Activated naive CD4-positive, alpha-beta T cell treated with anti-CD3 and anti-CD28 coated beads, Interleukin-2, amount 50 U/mL, for 16 hours (primary cell): ENCODE measurements at regions not wholly inside any gene's neighbourhood (a gene's known extent, or its start where the extent isn't known, plus 50 kb on each side); places are given as distances from the start of the nearest gene placed in this dataset.
"Not testable (repeated sequence)": the region's sequence is repeated elsewhere in the genome, so short reads cannot be mapped to it uniquely, and the experiment has no call there.

Experiments used
- DNase-seq: peaks from one replicate; pipeline ENCODE4 v3.0.0-alpha.2; 2020

DNA sequence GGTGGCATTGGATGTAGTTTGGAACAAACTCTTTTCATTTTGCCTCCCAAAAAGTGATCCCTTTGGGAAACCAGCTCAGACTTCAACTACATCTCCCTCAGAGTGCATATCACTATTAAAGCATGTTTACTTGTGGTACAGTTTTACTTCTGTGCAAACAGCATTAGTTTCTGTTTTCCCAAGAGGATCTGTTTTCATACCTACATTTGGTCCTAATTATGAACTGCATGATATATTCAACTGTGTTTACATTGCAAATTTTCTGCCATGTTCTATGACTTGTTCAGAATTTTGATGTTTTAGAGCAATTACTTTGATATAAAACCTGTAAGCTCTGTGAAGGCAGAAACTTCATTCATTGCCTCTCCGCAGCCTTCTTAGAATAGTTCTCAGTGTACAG lies 681.5 kb upstream of the ACO1 start:
- DNase-seq, result no peak

DNA sequence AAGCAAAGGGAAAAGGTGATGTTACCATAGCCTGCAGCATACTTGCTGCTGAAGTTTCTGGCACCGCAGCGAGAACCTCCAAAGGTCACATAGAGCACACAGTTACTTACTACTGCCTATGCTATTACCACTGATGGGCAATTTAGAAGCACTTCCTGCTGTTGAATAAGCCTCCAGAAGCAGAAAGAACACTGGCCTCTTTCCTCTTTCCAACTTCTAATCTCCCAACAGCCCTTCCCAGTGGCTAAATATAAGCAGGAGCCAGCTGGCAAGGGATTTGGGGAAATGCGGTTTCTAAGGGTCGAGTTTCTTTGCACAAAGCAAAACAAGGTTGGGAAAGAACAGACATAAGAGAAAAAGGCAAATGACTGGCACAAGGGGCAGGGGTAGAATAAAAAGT lies 669.2 kb upstream of the ACO1 start:
- no peak for DNase-seq

DNA sequence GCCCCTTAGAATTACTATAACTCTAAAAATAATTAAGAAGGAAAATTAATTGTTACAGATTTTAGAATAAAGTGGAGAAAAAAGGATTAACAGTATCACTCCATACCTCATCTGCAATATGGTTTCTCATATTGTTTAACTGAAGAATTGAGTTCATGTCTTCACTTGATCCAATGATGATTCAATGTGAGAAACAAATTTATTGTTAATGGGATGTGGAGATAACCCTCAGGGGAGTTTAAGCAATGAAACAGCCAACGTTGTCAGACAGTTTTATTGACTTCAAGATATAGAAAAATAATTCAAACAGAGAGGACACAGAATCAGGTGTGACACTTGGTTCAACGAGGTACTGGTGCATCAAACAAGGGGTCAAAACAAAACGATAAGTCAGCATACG lies 665.2 kb upstream of the ACO1 start:
- no peak for DNase-seq

DNA sequence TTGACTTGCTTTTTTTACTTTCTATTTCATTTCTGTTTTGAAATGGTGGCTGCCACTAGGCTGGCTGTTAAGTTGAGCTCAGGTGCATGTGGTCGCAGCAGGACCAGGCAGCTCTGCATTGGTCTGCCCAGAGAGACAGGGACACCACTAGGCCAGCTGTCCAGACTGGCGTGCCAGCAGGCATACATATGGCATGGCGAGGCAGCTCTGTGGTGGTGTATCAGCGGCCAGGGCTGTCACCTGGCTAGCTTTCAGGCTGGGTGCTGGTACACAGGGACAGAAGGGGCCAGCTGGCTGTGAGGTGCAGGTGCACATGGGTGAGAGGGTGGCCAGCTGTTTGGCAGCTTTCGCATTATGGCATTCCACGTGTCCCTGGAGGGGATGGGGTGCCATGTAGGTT lies 654.0 kb upstream of the ACO1 start:
- no peak for DNase-seq

DNA sequence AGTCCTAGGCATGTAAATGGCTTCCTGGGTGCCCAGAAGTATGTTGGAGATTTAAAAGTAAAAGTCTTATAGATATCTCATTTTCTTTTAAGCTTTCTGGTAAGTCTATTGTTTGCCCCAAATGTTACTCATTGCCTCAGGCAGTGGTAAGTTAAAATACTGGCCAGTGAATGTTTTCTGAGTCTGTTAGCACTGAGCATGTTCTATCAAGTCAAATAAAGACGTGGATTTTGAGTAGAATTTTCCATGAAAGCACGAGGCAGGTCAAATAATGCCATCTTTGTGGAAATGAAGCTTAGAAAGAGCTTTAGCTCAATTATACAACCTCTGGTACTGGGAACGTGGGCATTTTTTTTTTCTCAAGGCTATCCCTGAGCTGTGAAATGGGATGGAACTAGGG lies 651.3 kb upstream of the ACO1 start:
- DNase-seq, result no peak

DNA sequence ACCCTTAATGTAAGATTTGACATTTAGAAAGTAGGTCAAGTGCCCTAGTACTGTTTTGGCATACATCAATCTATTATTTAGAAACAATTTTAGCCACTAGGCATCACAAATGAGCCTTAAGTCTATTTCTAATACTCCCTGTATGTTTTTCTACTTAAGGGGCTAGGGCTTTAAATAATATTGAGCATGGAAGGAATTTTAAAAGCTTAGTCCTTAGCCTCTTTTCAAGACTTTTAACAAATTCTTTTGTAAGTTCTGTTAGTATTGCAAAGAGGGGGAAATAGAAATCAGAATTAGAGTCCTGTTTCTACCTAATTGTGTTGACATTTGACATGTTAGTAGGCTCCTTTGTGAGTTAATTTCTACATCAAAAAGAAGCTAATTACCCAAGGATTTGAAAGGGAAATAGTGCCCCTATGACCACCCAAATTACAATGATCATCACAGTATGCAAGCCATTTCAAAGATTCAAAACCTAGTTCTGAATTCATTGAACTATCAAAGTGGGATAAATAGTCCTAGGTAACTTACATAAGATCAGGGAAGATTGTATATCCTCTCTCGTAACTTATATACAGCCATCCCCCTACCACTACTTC lies 647.8 kb upstream of the ACO1 start:
- no peak for DNase-seq

DNA sequence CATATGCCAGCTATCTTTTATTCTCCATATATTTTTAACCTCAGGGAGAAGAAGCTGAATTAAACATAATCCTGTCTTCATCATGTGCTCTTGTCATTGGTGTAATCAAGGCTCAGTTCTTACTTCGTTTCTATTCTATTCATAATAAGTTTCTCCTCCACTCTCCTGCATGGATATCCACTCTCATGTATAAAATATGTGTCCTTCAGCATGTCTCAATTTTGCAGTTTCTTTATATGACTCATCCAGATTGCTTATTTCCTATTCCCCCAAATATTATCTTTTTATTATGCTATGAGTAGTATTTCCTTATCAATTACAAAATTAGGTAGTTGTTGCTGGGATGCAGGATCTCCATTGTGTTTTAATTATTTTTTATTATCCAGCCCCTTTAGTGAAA lies 643.7 kb upstream of the ACO1 start:
- DNase-seq, result no peak

DNA sequence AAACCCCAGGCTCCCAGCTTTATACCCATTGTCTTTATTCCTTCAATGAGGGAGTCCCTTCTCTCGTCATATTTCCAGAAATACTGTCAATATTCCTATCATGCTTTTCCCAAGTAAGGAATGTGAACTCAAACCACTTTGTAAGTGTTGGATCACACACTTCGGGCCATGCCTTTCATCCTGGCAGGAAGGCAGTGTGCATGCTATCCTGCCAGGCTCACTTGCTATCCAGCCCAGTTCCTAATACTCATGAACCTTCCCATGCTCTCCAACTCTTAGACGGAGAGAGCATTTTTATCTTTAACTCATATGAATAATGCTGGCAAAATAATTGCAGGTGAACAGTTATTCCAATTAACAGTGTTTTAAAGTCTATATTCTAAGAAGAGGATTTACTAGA lies 639.9 kb upstream of the ACO1 start:
- DNase-seq, result no peak

DNA sequence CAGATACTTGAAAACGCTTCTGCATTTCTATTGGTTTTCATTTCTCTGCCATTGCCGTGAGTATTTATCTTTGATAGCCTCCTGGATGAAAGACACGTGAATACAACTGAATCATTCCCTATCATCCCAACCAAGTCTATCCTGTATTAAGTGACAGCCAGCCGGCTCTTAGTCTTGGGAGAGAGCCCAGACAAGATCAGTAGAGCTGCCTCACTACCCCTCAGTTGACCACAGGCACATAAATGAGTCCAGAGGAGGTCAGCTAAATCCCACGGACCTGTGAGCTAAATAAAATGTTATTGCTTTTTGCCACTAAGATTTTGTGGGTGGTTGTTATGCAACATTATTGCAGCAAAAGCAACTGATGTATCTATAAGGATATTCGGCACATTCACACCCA lies 639.0 kb upstream of the ACO1 start:
- DNase-seq, result no peak

DNA sequence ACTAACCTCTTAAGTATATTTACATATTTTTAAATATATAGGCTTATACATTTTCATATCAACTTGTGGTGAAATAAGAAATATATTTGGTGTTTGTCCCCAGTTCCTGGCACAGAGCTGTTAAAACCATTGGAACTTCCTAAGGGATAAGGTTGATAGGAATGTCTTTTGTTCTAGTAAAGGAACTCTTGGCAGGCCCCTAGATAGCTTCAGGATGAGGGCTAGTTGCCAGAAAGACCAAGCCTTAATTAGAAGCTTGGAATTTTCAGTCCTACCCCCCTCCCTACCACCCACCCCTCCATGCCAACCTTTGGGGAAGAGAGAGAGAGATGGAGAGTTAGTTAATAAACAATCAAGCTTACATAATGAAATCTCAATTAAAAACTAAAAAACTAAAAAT lies 638.6 kb upstream of the ACO1 start:
- DNase-seq, result no peak

DNA sequence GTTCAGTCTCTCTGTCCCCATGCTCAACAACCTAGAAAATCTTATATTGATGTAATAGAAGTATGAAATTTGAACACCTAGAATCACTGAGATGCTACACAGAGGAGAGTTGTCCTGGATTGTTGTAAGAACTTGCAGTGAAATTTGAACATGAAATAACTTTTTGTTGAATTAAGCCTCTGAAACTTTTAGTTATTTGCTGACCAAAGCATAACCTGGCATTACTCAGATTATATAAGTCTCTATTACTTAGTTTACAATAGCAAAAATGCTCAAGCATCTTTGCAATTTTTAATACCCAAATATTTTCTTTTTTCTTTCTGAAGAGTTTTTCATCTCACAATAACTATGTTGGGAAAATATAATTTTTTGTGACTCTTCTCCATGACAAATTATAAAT lies 630.7 kb upstream of the ACO1 start:
- DNase-seq, result no peak

DNA sequence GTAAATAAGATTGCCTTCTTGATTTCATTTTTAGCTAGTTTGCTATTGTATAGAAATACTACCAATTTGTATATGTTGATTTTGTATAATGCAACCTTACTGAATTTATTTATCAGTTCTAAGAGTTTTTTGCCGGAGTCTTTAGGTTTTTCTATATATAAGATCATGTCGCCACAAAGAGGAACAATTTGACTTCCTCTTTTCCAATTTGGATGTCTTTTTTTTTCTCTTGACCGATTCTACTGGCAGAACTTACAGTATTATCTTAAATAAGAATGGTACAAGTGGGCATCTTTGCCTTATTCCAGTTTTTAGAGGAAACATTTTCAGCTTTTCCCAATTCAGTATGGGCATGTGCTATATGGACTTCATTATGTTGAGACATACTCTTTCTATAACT lies 624.7 kb upstream of the ACO1 start:
- DNase-seq, result no peak

DNA sequence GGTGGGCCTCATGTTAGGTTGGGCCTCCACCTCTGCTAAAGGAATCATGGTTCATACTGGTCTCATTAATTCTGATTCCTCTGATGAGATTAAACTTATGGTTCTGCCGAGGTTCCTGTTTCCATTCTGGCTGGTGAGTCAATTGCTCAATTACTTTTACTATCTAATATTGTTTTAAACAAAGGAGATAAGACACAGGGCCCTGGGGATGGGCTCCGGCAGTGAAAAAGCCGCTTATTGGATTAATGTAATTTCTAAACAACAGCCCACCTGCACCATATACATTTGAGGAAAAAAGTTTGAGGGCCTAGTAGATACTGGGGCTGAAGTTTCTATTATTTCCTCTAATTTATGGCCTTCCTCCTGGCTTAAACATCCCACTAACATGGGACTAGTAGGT lies 610.4 kb upstream of the ACO1 start:
- not testable (repeated sequence) for DNase-seq

DNA sequence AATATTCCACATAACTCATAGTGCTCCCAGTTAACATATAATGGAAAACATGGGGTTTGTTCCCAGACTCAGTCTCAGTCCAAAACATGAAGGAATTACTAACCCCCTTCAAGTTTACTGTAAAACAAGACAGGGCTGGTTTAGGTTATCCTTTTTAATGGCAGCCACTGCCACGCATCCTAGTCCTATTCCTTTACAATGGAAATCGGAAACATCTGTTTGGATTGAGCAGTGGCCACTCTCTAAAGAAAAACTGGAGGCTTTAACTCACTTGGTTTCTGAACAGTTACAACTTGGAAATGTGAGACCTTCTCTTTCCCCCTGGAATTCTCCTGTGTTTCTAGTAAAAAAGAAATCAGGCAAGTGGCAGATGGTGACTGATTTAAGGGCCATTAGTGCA lies 609.9 kb upstream of the ACO1 start:
- no peak for DNase-seq

DNA sequence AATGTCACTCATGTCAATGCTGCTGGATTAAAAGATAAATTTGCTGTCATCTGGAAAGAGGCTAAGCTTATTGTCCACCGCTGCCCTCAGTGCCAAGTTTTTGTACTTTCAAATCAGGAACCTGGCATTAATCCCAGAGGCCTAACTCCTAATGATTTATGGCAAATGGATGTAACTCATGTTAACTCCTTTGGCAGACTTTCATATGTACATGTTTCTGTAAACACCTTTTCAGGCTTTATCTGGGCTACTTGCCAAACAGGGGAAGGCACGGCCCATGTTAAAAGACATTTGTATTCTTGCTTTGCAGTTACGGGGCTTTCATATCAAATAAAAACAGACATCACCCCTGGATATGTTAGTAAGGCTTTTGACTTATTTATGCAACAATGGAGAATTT lies 608.0 kb upstream of the ACO1 start:
- no peak for DNase-seq

DNA sequence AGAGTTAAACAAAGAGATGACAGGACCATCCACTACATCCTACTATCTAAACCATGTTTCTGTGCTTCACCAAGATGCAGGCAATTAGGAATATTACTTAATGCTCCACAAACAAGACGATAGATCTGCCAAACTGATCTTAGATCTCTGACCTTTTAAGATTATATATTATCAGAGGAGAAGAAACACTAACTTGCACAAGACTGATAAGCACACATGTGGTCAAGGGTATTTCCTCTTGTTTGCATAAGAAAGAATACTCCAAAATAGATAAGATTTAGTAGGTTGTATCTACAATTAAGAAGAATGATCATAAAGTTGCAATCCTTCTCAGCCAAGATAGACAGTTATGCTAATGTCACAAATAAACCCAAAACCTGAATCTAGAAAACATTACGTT lies 601.0 kb upstream of the ACO1 start:
- DNase-seq, result no peak

DNA sequence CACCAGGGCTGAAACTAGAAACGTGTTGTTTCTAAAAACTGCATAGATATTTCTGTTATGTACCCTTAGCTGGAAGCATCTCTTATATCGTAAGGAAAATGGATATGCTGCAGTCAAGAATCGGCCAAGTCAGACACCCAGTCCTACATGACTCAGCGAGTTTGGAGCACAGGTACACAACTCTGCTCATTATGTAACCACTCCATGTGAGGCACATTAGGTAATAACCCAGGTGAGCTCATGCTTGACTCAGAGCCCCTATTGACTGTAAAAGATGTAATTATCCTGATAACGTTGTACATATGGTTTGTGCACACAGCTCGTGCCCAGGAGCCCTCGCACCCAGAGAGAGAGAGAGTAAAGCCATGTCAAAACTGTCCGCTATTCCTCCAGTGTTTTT lies 593.7 kb upstream of the ACO1 start:
- no peak for DNase-seq

DNA sequence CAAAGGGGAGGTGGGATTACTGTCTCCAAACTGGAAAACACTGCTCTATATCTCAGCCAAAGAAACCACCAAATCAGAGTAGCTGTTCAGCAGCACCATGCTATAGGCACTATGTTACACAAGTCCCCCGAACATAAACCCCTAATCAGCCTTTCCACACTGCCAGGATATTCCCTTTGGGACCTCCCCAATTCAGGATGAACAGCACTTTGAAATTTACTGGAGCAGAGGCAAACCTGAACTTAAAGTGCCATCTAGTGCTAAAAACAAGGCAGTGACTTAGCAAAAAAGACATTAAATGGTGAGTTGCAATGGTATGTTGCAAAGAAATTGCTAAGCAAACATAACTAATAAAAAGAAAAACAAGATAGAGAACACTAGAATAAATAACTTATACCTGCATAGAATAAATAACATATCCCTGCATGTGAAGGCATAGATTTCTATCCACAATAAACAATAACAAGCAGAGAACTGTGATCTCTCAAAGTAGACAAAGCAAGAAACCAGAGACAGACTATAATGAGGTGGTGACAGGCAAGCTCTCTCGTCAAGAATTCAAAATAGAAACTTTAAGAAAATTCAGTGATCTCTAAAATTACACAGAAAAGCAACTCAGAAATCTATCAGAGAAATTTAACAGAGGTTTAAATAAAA lies 584.4 kb upstream of the ACO1 start:
- DNase-seq, result no peak

DNA sequence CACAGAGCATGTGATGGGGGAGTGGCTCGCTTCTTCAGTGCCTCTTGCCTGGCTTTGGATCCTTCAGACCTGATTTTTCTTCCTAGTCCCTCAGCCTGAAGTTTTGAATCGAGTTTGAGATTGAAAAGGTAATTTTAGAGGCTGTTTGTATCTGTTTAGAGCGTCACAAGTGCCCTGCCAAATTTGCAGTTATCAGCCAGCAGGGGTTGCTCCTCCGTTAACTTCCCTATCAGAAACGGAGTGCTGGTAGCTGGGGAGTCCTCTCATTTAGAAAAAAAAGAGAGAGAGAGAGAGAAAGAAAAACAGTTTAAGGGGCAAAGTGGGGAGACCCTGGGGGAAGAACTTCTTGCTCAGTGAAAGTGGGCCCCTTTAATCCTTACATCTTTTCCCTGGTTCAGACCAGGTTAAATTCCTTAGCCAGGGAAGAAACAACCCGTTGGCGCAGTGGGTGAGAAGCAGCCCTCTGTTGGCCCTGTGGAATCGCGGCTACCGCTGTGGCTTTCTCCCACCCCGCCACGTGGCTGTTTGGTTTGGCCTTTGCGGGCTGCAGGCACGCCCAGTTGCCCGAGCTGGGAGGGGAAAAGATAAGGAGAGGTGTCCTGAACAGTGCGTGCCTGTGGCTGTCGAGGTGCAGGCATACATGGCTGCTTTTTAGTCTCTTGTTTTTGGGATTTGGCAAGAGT lies 576.7 kb upstream of the ACO1 start:
- DNase-seq, result no peak

DNA sequence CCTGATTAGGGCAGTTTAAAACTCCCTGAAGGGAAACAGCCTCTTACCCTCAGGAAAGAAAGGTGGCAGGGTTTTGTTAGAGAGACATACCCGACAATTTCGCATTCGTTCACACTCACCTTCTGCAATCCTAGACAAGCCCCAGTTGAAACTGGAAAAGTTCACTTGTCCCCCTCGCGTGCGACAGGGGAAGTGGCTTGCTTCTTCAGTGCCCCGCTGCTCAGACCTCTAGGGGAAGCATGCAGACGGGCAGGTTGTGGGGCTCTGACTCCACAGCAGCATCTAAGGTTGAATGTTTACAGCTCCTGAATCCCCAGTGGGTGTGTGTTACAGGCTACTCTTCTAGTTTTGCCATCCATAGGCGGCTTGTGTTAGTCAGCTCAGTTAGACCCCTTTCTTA lies 575.7 kb upstream of the ACO1 start:
- DNase-seq, result no peak

DNA sequence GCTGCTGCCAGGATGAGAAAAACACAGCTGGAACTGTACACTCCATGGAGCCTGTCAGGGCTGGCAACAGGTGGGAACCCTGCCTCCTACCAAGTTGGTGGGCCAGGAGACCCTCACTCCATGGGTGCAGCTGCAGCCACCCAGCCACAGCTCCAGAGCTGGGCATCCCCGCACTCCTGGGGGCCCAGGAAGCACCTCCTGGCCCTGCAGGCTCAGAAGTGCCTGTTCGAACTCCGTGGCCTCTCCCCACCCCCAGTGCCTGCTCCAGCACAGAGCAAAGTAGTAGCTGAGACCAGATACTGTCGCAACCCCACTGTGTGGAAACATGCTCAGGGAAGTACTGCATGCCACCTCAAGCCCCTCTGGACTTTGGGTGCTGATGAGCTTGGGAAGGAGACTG lies 564.0 kb upstream of the ACO1 start:
- no peak for DNase-seq

DNA sequence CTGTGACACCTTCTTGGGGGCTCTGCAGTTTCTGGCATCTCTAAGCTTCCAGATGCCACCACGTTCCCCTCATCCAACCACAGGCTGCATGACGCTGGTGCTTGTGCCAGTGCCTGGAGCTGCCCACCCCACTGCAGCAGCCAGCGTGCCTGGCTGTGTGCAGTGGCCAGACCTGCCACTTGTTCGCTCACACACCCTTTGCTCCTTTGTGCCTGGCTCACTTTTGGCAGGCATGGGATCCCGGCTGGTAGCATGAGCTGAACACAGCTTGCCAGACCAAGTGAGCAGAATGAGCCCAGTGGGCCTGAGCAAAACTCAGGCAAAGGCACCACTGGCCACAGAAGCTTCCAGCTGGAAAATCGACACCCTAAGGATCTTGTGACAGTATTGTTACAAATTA lies 562.9 kb upstream of the ACO1 start:
- no peak for DNase-seq

DNA sequence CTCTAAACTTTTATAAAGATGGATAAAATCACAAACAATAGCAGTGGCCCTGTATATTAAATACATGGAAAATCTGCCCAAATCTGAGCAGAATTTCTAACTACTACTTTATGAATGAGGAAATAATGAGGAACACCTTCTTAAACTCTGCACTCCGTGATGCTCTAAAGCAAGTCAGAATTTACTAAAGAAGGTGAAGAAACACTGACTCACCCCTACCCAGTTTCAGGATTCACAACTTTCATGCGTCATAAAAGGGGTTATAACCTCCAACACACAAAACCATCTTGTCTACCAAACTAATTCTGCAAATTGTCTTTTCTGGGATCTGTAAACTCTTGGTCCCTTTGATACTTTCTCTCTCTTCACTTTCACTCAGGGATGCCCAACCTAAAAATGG lies 561.1 kb upstream of the ACO1 start:
- DNase-seq, result no peak

DNA sequence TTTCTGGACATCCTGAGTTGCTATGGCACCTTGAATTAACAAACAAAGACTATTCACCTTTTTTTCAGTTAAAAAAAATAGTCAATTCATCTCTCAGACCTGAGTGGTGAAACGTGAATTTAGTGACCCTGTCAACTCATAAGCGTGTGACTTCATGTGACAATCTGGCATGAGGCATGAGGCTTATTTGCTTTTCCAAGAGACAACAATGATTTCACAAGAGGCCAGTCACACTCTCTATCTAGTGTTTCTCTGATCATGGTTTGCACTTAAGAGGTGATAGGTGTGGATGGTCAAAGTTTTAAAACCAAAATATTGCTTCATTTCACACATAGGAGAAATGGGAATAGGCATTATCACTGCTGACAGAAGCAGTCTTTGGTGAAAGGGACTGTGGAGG lies 559.6 kb upstream of the ACO1 start:
- no peak for DNase-seq

DNA sequence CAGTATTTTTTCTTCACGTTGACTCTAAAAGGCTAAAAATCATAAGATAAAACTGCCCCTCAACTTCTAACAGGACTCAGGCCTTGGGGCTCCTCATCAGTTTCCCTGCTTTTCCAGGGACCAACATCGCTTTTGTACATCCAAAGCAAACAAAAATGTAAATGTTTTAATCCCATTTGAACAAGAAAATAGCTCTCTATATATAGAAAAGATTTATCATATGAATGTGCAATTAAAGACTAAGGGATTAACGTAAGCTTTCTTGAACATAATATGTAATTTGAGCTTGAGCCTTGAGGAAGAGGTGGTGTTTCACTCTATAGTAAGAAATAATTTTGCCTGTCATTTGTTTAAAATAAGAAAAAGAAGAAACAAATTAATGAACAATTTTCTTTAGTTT lies 547.2 kb upstream of the ACO1 start:
- DNase-seq, result no peak
